A673 (cell line): ENCODE measurements at regions not wholly inside any gene's neighbourhood (a gene's known extent, or its start where the extent isn't known, plus 50 kb on each side); places are given as distances from the start of the nearest gene placed in this dataset.

Experiments used
- CTCF ChIP-seq: fragments of 300-800, 200-600 bp; sonication (generic); conservative IDR thresholded peaks from 2 replicates; pipeline ENCODE4 v1.5.1; 2017; ENCODE audit warnings: low read depth, mild to moderate bottlenecking, antibody characterized with exemption, low read length, moderate library complexity, mixed read lengths
- EZH2 ChIP-seq: fragments of 200-600 bp; sonication (generic); IDR thresholded peaks from 2 replicates; pipeline ENCODE4 v1.6.1; 2017; ENCODE audit warnings: borderline replicate concordance, low read depth, mild to moderate bottlenecking, mixed read lengths, antibody characterized with exemption, low read length; ENCODE audit not compliant: poor library complexity, severe bottlenecking

GRCh38 chr10:86600296-86600695 is 54.1 kb upstream of the OPN4 start:
- no peak for TF ChIP-seq CTCF
- TF ChIP-seq EZH2: no peak
